Caco-2 (cell line): ENCODE measurements at regions not wholly inside any gene's neighbourhood (a gene's known extent, or its start where the extent isn't known, plus 50 kb on each side); places are given as distances from the start of the nearest gene placed in this dataset.
A peak's percentile ranks its signal among the peaks of the same experiment; 100 is the strongest.

Experiments
- BruUV-seq: library from RNA; stranded (reverse); fragments of 400-500 nt; replicated peaks from 2 replicates; lab custom pipeline; 2021; lab: Mats Ljungman, UMichigan
- CTCF ChIA-PET: fragments of 300-600 bp; sonication (Branson Sonifier 250); formaldehyde crosslinking; loops from one replicate; lab custom pipeline; 2022; ENCODE audit warnings: antibody characterized with exemption; lab: Charles Lee
- POLR2A ChIA-PET: fragments of 300-600 bp; sonication (Branson Sonifier 250); formaldehyde crosslinking; loops from one replicate; lab custom pipeline; 2022; ENCODE audit warnings: antibody characterized with exemption; lab: Charles Lee
- DNase-seq, 2 experiments: peaks; one replicate each; pipeline versions ENCODE4 v3.0.0 to v3.0.0-alpha.2; 2020 to 2022
- H3K27me3 ChIP-seq: replicated peaks from 2 replicates; pipeline ENCODE4 v1.6.0; 2011; ENCODE audit warnings: low read length; ENCODE audit not compliant: control insufficient read depth, insufficient read depth
- H3K36me3 ChIP-seq: 2 replicates; pipeline ENCODE4 v1.5.1; 2011; ENCODE audit warnings: low read length; ENCODE audit not compliant: control insufficient read depth, insufficient read depth
- H3K4me1 ChIP-seq: fragments of 250-450 bp; sonication (Bioruptor Pico); 2 replicates; pipeline ENCODE4 v1.5.1; 2020; ENCODE audit warnings: mild to moderate bottlenecking
- H3K4me3 ChIP-seq: 2 replicates; pipeline ENCODE4 v1.5.1; 2011; ENCODE audit warnings: low read depth, mild to moderate bottlenecking, control low read depth, low read length
- H3K9me3 ChIP-seq: fragments of 250-450 bp; sonication (Bioruptor Pico); 2 replicates; pipeline ENCODE4 v1.5.1; 2020; ENCODE audit warnings: mild to moderate bottlenecking, moderate library complexity
- H3K27ac Mint-ChIP-seq: one replicate; pipeline ENCODE4 v1.8.0; 2022; ENCODE audit warnings: mixed read lengths; ENCODE audit not compliant: unreplicated experiment
- H3K27me3 Mint-ChIP-seq: one replicate; pipeline ENCODE4 v1.8.0; 2022; ENCODE audit warnings: mixed read lengths; ENCODE audit not compliant: insufficient read depth, unreplicated experiment
- H3K36me3 Mint-ChIP-seq: one replicate; pipeline ENCODE4 v1.8.0; 2022; ENCODE audit warnings: mild to moderate bottlenecking, mixed read lengths; ENCODE audit not compliant: insufficient read depth, unreplicated experiment
- H3K4me1 Mint-ChIP-seq: one replicate; pipeline ENCODE4 v1.8.0; 2022; ENCODE audit warnings: low read depth, mixed read lengths; ENCODE audit not compliant: unreplicated experiment
- H3K4me3 Mint-ChIP-seq: one replicate; pipeline ENCODE4 v1.8.0; 2022; ENCODE audit warnings: mild to moderate bottlenecking, moderate library complexity, mixed read lengths; ENCODE audit not compliant: unreplicated experiment
- H3K9me3 Mint-ChIP-seq: one replicate; pipeline ENCODE4 v1.8.0; 2022; ENCODE audit warnings: mixed read lengths; ENCODE audit not compliant: unreplicated experiment
- intact Hi-C: fragments of 100-400 bp; cut with micrococcal nuclease; formaldehyde crosslinking; loops from one replicate; pipeline ENCODE4 v1.10.0; 2022; ENCODE audit not compliant: unreplicated experiment
- TF ChIP-seq, protein P1 (sequence below), 2 experiments: fragments of 200-600 bp in 1 of 2; IDR thresholded peaks; 1 replicate in 1 of 2; 2 replicates in 1 of 2; pipeline versions ENCODE4 v1.5.1 to v1.8.0; 2011 to 2022; ENCODE audit warnings: antibody characterized with exemption in 1 of 2, control low read depth in 1 of 2, inconsistent platforms in 1 of 2, low read depth in 1 of 2, low read length in 1 of 2, mild to moderate bottlenecking in 1 of 2, moderate library complexity in 1 of 2; ENCODE audit not compliant: insufficient read depth in 1 of 2, severe bottlenecking in 1 of 2, unreplicated experiment in 1 of 2

DNA sequence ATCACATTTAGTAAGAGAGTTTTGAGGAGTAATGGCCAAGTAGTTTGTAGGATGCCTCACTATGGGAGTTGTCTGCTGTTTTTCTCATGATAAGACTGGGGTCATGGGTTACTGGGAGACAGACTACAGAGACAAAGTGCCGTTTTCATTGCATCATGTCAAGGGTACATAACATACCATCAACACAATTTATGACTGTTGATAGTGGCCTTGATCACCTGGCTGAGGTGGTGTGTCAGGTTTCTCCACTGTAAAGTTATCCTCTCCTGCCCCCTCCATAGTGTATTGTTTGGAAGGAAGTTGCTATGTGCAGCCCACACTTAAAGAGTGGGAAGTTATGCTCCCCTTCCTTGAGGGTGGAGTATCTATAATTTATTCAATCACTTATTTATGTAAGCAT lies 263.5 kb upstream of the POU3F1 start:
- Histone ChIP-seq H3K27me3 (no peaks in the 10 kb centered on the region), H3K36me3 (no peaks in the 10 kb centered on the region), H3K4me3 (no peak overlapping the region), H3K4me1 (peaks cover 4% of the 10 kb centered on the region; the same call in 1 of the 2 replicates), H3K9me3 (no peaks in the 10 kb centered on the region)
- POLR2A ChIA-PET, result no interaction called here
- DNase-seq, result peak in 1 of 2 experiments; percentile 2
- BruUV-seq, result no TSS peak
- H3K9me3 Mint-ChIP-seq, result no peaks in the 10 kb centered on the region
- no peaks in the 10 kb centered on the region for H3K36me3 Mint-ChIP-seq
- CTCF ChIA-PET, result no interaction called here
- H3K4me3 Mint-ChIP-seq, result no peak overlapping the region
- peaks cover 6% of the 10 kb centered on the region for H3K4me1 Mint-ChIP-seq
- intact Hi-C loops, result no loop called here
- no peak overlapping the region for H3K27ac Mint-ChIP-seq
- TF ChIP-seq, protein P1, sequence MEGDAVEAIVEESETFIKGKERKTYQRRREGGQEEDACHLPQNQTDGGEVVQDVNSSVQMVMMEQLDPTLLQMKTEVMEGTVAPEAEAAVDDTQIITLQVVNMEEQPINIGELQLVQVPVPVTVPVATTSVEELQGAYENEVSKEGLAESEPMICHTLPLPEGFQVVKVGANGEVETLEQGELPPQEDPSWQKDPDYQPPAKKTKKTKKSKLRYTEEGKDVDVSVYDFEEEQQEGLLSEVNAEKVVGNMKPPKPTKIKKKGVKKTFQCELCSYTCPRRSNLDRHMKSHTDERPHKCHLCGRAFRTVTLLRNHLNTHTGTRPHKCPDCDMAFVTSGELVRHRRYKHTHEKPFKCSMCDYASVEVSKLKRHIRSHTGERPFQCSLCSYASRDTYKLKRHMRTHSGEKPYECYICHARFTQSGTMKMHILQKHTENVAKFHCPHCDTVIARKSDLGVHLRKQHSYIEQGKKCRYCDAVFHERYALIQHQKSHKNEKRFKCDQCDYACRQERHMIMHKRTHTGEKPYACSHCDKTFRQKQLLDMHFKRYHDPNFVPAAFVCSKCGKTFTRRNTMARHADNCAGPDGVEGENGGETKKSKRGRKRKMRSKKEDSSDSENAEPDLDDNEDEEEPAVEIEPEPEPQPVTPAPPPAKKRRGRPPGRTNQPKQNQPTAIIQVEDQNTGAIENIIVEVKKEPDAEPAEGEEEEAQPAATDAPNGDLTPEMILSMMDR (IDR thresholded peaks at IDR 0.05; ENCODE audit: insufficient read depth in 1 of 2, low read depth in 1 of 2, low read length in 1 of 2, severe bottlenecking in 1 of 2, unreplicated experiment in 1 of 2), result no peak
- H3K27me3 Mint-ChIP-seq, result no peaks in the 10 kb centered on the region

DNA sequence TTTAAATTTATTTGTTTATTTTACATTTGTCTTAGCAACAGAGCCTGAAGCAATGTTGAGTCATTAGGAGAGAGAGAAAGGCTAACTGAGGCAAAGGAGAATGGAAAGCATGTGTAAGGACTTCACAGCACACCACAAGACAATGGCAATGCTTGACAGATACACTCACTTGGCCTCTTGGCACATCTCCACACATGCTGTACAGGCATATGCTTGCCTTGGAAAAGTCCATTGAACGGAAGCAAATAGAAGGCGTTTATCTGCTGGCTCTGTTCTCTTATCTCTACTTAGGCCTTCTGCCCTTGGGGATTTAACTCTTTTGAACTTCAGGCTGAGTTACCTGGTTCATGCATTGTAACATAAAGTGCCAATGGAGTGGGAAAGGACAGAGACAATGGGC lies 262.2 kb upstream of the POU3F1 start:
- TF ChIP-seq, protein P1 (IDR thresholded peaks at IDR 0.05; ENCODE audit: insufficient read depth in 1 of 2, low read depth in 1 of 2, low read length in 1 of 2, severe bottlenecking in 1 of 2, unreplicated experiment in 1 of 2), result no peak
- ChIA-PET CTCF (no interaction called here), POLR2A (no interaction called here)
- H3K4me3 ChIP-seq, result no peak overlapping the region
- Mint-ChIP-seq H3K36me3 (no peaks in the 10 kb centered on the region), H3K27ac (no peak overlapping the region), H3K4me1 (peaks cover 6% of the 10 kb centered on the region), H3K9me3 (no peaks in the 10 kb centered on the region), H3K27me3 (peaks cover 2% of the 10 kb centered on the region), H3K4me3 (no peak overlapping the region)
- no peaks in the 10 kb centered on the region for H3K36me3 ChIP-seq
- H3K4me1 ChIP-seq, result peaks cover 4% of the 10 kb centered on the region; the same call in 1 of the 2 replicates
- no TSS peak for BruUV-seq
- DNase-seq, result peak in 1 of 2 experiments; percentile 19
- no peaks in the 10 kb centered on the region for H3K27me3 ChIP-seq
- no peaks in the 10 kb centered on the region for H3K9me3 ChIP-seq
- intact Hi-C loops, result no loop called here

DNA sequence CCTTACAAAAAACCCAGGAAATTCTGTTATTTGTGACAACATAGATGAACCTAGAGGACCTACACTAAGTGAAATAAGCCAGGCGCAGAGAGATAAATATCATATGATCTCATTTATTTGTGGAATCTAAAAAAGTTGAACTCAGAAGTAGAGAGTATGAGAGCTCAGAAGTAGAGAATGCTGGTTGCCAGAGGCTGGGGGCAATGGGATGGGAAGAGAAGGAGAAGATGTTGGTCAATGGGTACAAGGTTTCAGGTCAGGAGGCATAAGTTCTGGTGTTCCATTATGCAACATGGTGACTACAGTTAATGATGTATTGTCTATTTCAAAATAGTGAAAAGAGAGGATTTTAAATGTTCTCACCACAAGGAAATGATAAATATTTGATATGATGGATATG lies 259.1 kb upstream of the POU3F1 start:
- no peak overlapping the region for H3K4me3 Mint-ChIP-seq
- intact Hi-C loops, result no loop called here
- peaks cover 5% of the 10 kb centered on the region for H3K27me3 Mint-ChIP-seq
- H3K9me3 Mint-ChIP-seq, result no peaks in the 10 kb centered on the region
- BruUV-seq, result no TSS peak
- ChIA-PET POLR2A (no interaction called here), CTCF (no interaction called here)
- Histone ChIP-seq H3K9me3 (no peaks in the 10 kb centered on the region), H3K4me3 (no peak overlapping the region), H3K4me1 (peaks cover 4% of the 10 kb centered on the region; the same call in 1 of the 2 replicates), H3K36me3 (no peaks in the 10 kb centered on the region), H3K27me3 (no peaks in the 10 kb centered on the region)
- H3K4me1 Mint-ChIP-seq, result peaks cover 6% of the 10 kb centered on the region
- H3K27ac Mint-ChIP-seq, result no peak overlapping the region
- no peaks in the 10 kb centered on the region for H3K36me3 Mint-ChIP-seq
- TF ChIP-seq, protein P1 (IDR thresholded peaks at IDR 0.05; ENCODE audit: insufficient read depth in 1 of 2, low read depth in 1 of 2, low read length in 1 of 2, severe bottlenecking in 1 of 2, unreplicated experiment in 1 of 2), result no peak
- DNase-seq, result no peak
